IMR-90 (cell line): ENCODE measurements at regions not wholly inside any gene's neighbourhood (a gene's known extent, or its start where the extent isn't known, plus 50 kb on each side); places are given as distances from the start of the nearest gene placed in this dataset.

Experiments used
- ATAC-seq: fragments of 200-7000 bp; cut with Tn5 transposase; 2 replicates; pipeline ENCODE4 v1.9.1; 2020; ENCODE audit warnings: low read depth, mild to moderate bottlenecking, moderate library complexity
- BruUV-seq: library from RNA; stranded (reverse); fragments of 400-500 nt; replicated peaks from 2 replicates; lab custom pipeline; 2021; lab: Mats Ljungman, UMichigan
- CTCF ChIA-PET: fragments of 300-600 bp; formaldehyde crosslinking; extraction: SDS; loops from one replicate; lab custom pipeline; 2021; ENCODE audit warnings: antibody characterized with exemption; lab: Yijun Ruan, JAX
- POLR2A ChIA-PET: fragments of 300-600 bp; sonication (Branson Sonifier 250); formaldehyde crosslinking; loops from one replicate; lab custom pipeline; 2022; ENCODE audit warnings: antibody characterized with exemption; ENCODE audit not compliant: unreplicated experiment; lab: Charles Lee
- DNase-seq: peaks from one replicate; pipeline ENCODE4 v3.0.0; 2013
- H2AFZ ChIP-seq: replicated peaks from 2 replicates; pipeline ENCODE3; 2013; ENCODE audit warnings: low read length, mild to moderate bottlenecking; ENCODE audit not compliant: poor library complexity
- H2AK5ac ChIP-seq: 2 replicates; pipeline ENCODE4 v1.6.1; 2013; ENCODE audit warnings: low read depth, low read length, inconsistent platforms
- H2AK9ac ChIP-seq: replicated peaks from 2 replicates; pipeline ENCODE3; 2013; ENCODE audit warnings: mild to moderate bottlenecking, low read depth, low read length, moderate library complexity; ENCODE audit not compliant: poor library complexity
- H2BK120ac ChIP-seq: 2 replicates; pipeline ENCODE4 v1.6.1; 2013; ENCODE audit warnings: low read depth, low read length, inconsistent platforms
- H2BK15ac ChIP-seq: 3 replicates; pipeline ENCODE4 v1.6.1; 2013; ENCODE audit warnings: low read depth, low read length, inconsistent platforms
- H2BK20ac ChIP-seq: 2 replicates; pipeline ENCODE4 v1.6.1; 2013; ENCODE audit warnings: low read depth, mild to moderate bottlenecking, inconsistent platforms, low read length, moderate library complexity
- H2BK5ac ChIP-seq: 2 replicates; pipeline ENCODE4 v1.6.1; 2013; ENCODE audit warnings: mild to moderate bottlenecking, low read depth, low read length, inconsistent platforms; ENCODE audit not compliant: poor library complexity, severe bottlenecking
- H3K14ac ChIP-seq: replicated peaks from 2 replicates; pipeline ENCODE4 v1.6.1; 2013; ENCODE audit warnings: low read depth, low read length, inconsistent platforms
- H3K18ac ChIP-seq: 2 replicates; pipeline ENCODE4 v1.6.1; 2013; ENCODE audit warnings: low read depth, low read length, control low read depth
- H3K23ac ChIP-seq: 2 replicates; pipeline ENCODE4 v1.6.1; 2013; ENCODE audit warnings: low read depth, low read length, inconsistent platforms
- H3K27ac ChIP-seq: 2 replicates; pipeline ENCODE4 v1.5.1; 2013; ENCODE audit warnings: mild to moderate bottlenecking, control low read depth, low read length; ENCODE audit not compliant: insufficient read depth
- H3K27me3 ChIP-seq: 2 replicates; pipeline ENCODE4 v1.6.1; 2013; ENCODE audit warnings: low read length; ENCODE audit not compliant: control insufficient read depth, insufficient read depth
- H3K36me3 ChIP-seq: 2 replicates; pipeline ENCODE4 v1.6.1; 2013; ENCODE audit warnings: low read length, mixed read lengths; ENCODE audit not compliant: control insufficient read depth, insufficient read depth
- H3K4ac ChIP-seq: 2 replicates; pipeline ENCODE4 v1.6.1; 2013; ENCODE audit warnings: low read depth, low read length, inconsistent platforms
- H3K4me1 ChIP-seq: 2 replicates; pipeline ENCODE4 v1.6.1; 2013; ENCODE audit warnings: low read length, mixed read lengths; ENCODE audit not compliant: control insufficient read depth, insufficient read depth
- H3K4me2 ChIP-seq: 2 replicates; pipeline ENCODE4 v1.6.1; 2013; ENCODE audit warnings: low read depth, mild to moderate bottlenecking, control low read depth, low read length, moderate library complexity
- H3K4me3 ChIP-seq: 2 replicates; pipeline ENCODE4 v1.5.1; 2013; ENCODE audit warnings: low read depth, mild to moderate bottlenecking, control low read depth, low read length, moderate library complexity; ENCODE audit not compliant: insufficient read depth
- H3K56ac ChIP-seq: 2 replicates; pipeline ENCODE4 v1.6.1; 2013; ENCODE audit warnings: low read length, inconsistent platforms; ENCODE audit not compliant: insufficient read depth; ENCODE audit errors: extremely low read depth
- H3K79me1 ChIP-seq, 2 experiments: 2 replicates each; pipeline ENCODE4 v1.6.1; 2013; ENCODE audit warnings: low read length in 2 of 2, inconsistent platforms in 1 of 2, low read depth in 1 of 2
- H3K9ac ChIP-seq: 2 replicates; pipeline ENCODE4 v1.6.1; 2013; ENCODE audit warnings: low read depth, low read length, control low read depth
- H3K9me1 ChIP-seq: 2 replicates; pipeline ENCODE4 v1.6.1; 2013; ENCODE audit warnings: low read length, inconsistent platforms; ENCODE audit not compliant: insufficient read depth
- H3K9me3 ChIP-seq: 2 replicates; pipeline ENCODE4 v1.6.1; 2013; ENCODE audit warnings: low read length; ENCODE audit not compliant: control insufficient read depth, insufficient read depth
- H4K20me1 ChIP-seq: 2 replicates; pipeline ENCODE4 v1.6.1; 2013; ENCODE audit warnings: low read length, inconsistent platforms; ENCODE audit not compliant: insufficient read depth
- H4K5ac ChIP-seq: 2 replicates; pipeline ENCODE4 v1.6.1; 2013; ENCODE audit warnings: mild to moderate bottlenecking, low read depth, low read length, control low read depth
- H4K8ac ChIP-seq, 2 experiments: 2 replicates each; pipeline ENCODE4 v1.6.1; 2013; ENCODE audit warnings: low read depth in 2 of 2, low read length in 2 of 2, control low read depth in 1 of 2, inconsistent platforms in 1 of 2
- H4K91ac ChIP-seq: 2 replicates; pipeline ENCODE4 v1.6.1; 2013; ENCODE audit warnings: low read depth, low read length, inconsistent platforms; ENCODE audit not compliant: insufficient read depth
- BHLHE40 ChIP-seq: fragments of 150-350 bp; IDR thresholded peaks from 2 replicates; pipeline ENCODE4 v1.6.1; 2016; ENCODE audit warnings: mild to moderate bottlenecking, low read depth, low read length
- CEBPB ChIP-seq: IDR thresholded peaks from 2 replicates; pipeline ENCODE4 v1.6.1; 2012; ENCODE audit warnings: low read depth, low read length, improper control_type of control experiment
- CTCF ChIP-seq: conservative IDR thresholded peaks from 2 replicates; pipeline ENCODE4 v1.5.1; 2012; ENCODE audit warnings: mild to moderate bottlenecking, low read depth, low read length, improper control_type of control experiment
- RAD21 ChIP-seq: IDR thresholded peaks from 2 replicates; pipeline ENCODE4 v1.6.1; 2012; ENCODE audit warnings: low read length, improper control_type of control experiment
- RFX5 ChIP-seq: IDR thresholded peaks from 2 replicates; pipeline ENCODE4 v1.8.0; 2012; ENCODE audit warnings: low read depth, mild to moderate bottlenecking, low read length, moderate library complexity
- USF2 ChIP-seq: fragments of 150-350 bp; IDR thresholded peaks from 2 replicates; pipeline ENCODE4 v1.6.1; 2017; ENCODE audit warnings: mild to moderate bottlenecking, antibody characterized with exemption, low read length, low read depth
- WGBS, 2 experiments: methylation state at CpG; one replicate each; pipeline versions ENCODE4 v1.1.5 to v1.1.7; 2013; ENCODE audit warnings: missing lambda C conversion rate in 2 of 2; ENCODE audit not compliant: insufficient read length in 1 of 2; ENCODE audit errors: extremely low coverage in 2 of 2; 5-methylcytosine and 5-hydroxymethylcytosine counted together
- dilution Hi-C: fragments of 300-500 bp; cut with HindIII; formaldehyde crosslinking; loops from one replicate; pipeline ENCODE4 v1.14.3; 2018; ENCODE audit warnings: low sequenced_read_pairs; ENCODE audit not compliant: unreplicated experiment
- in situ Hi-C: fragments of 300-500 bp; cut with MboI; formaldehyde crosslinking; loops from 3 replicates; pipeline ENCODE4 v1.14.3; 2019; ENCODE audit warnings: low sequenced_read_pairs, inconsistent platforms, mixed read lengths
- intact Hi-C: fragments of 100-400 bp; cut with micrococcal nuclease; formaldehyde crosslinking; loops from 2 replicates; pipeline ENCODE4 v1.10.0; 2022

- H3K14ac ChIP-seq: no peak overlapping the region
- no peak overlapping the region for H3K27ac ChIP-seq
- no peak for DNase-seq
- no peak overlapping the region for H3K4me2 ChIP-seq
- TF ChIP-seq RAD21 (no peak), RFX5 (no peak), CTCF (no peak), USF2 (no peak), BHLHE40 (no peak), CEBPB (no peak)
- H3K79me1 ChIP-seq: no peaks in the 10 kb centered on the region
- in situ Hi-C loops: no loop called here
- H4K8ac ChIP-seq: no peak overlapping the region
- no peak overlapping the region for H3K4me3 ChIP-seq
- CTCF ChIA-PET: no interaction called here
- no peak overlapping the region for H3K56ac ChIP-seq
- no peaks in the 10 kb centered on the region for H3K9me3 ChIP-seq
- WGBS, 2 experiments: no CpG with 5 or more reads among the region's 1 CpG
- H3K36me3 ChIP-seq: no peaks in the 10 kb centered on the region
- POLR2A ChIA-PET: no interaction called here
- no peak overlapping the region for H3K4ac ChIP-seq
- no peak overlapping the region for H2AK5ac ChIP-seq
- no peaks in the 10 kb centered on the region for H3K4me1 ChIP-seq
- no peak overlapping the region for H2BK15ac ChIP-seq
- ATAC-seq: no peak
- no peak overlapping the region for H2BK5ac ChIP-seq
- H4K20me1 ChIP-seq: no peaks in the 10 kb centered on the region
- H3K9me1 ChIP-seq: no peaks in the 10 kb centered on the region
- dilution Hi-C loops: no loop called here
- no peak overlapping the region for H3K18ac ChIP-seq
- BruUV-seq: no TSS peak
- H2AFZ ChIP-seq: no peak overlapping the region
- H3K23ac ChIP-seq: no peak overlapping the region
- intact Hi-C loops: loop anchor here (10.0 kb wide), 1 partner anchor 170 kb away; no protein-coding TSS in a partner anchor
- H2BK120ac ChIP-seq: no peak overlapping the region
- no peak overlapping the region for H4K5ac ChIP-seq
- no peak overlapping the region for H2BK20ac ChIP-seq
- no peak overlapping the region for H3K9ac ChIP-seq
- no peaks in the 10 kb centered on the region for H3K27me3 ChIP-seq
- no peak overlapping the region for H4K91ac ChIP-seq
- no peak overlapping the region for H2AK9ac ChIP-seq
Observed at GRCh38 chr9:100774326-100774725, 196.4 kb downstream of the CAVIN4 start.
